ENCODE measurements at regions not wholly inside any gene's neighbourhood (a gene's known extent, or its start where the extent isn't known, plus 50 kb on each side); places are given as distances from the start of the nearest gene placed in this dataset.

GRCh38 chr7:20864221-20864620, 77.5 kb upstream of the SP8 start:
- TF ChIP-seq CTCF (IDR thresholded peaks at IDR 0.05) = no peak
- no peak for TF ChIP-seq POLR2A (IDR thresholded peaks at IDR 0.05)
- H3K4me3 ChIP-seq (ENCODE audit: low read depth, poor library complexity, severe bottlenecking) = no peak overlapping the region
- intact Hi-C loops (cut with DNase I; ENCODE audit: low total_unique reads) = no loop called here
- WGBS, 2 donors = 58 to 75% methylated on average over 3 of the region's 3 CpGs
- no peak for DNase-seq (ENCODE audit: low spot score in 2 of 2)

- WGBS, 2 donors = 72 to 74% methylated on average over 6 of the region's 6 CpGs
- DNase-seq (ENCODE audit: low spot score in 2 of 2) = no peak
- TF ChIP-seq CTCF (IDR thresholded peaks at IDR 0.05) (no peak), POLR2A (IDR thresholded peaks at IDR 0.05) (no peak)
- no peak overlapping the region for H3K4me3 ChIP-seq (ENCODE audit: low read depth, poor library complexity, severe bottlenecking)
- intact Hi-C loops (cut with DNase I; ENCODE audit: low total_unique reads) = no loop called here
Observed at GRCh38 chr7:20865684-20866083, 79.0 kb upstream of the SP8 start.

- no peak for DNase-seq (ENCODE audit: low spot score in 2 of 2)
- H3K4me3 ChIP-seq (ENCODE audit: low read depth, poor library complexity, severe bottlenecking) = no peak overlapping the region
- 64 to 67% methylated on average over 2 of the region's 2 CpGs for WGBS, 2 donors
- TF ChIP-seq POLR2A (IDR thresholded peaks at IDR 0.05) (no peak), CTCF (IDR thresholded peaks at IDR 0.05) (no peak)
- intact Hi-C loops (cut with DNase I; ENCODE audit: low total_unique reads) = no loop called here
Observed at GRCh38 chr7:20870977-20871376, 84.3 kb upstream of the SP8 start.

GRCh38 chr7:20892776-20893175, 106.1 kb upstream of the SP8 start:
- no peak overlapping the region for H3K4me3 ChIP-seq (ENCODE audit: low read depth, poor library complexity, severe bottlenecking)
- DNase-seq (ENCODE audit: low spot score in 2 of 2) = no peak
- no peak for TF ChIP-seq CTCF (IDR thresholded peaks at IDR 0.05)
- no peak for TF ChIP-seq POLR2A (IDR thresholded peaks at IDR 0.05)
- 42 to 61% methylated on average over 1 of the region's 1 CpG for WGBS, 2 donors
- intact Hi-C loops (cut with DNase I; ENCODE audit: low total_unique reads) = no loop called here

- no peak for DNase-seq (ENCODE audit: low spot score in 2 of 2)
- TF ChIP-seq CTCF (IDR thresholded peaks at IDR 0.05) (no peak), POLR2A (IDR thresholded peaks at IDR 0.05) (no peak)
- H3K4me3 ChIP-seq (ENCODE audit: low read depth, poor library complexity, severe bottlenecking) = no peak overlapping the region
- intact Hi-C loops (cut with DNase I; ENCODE audit: low total_unique reads) = no loop called here
Observed at GRCh38 chr7:20894806-20895205, 108.1 kb upstream of the SP8 start.

GRCh38 chr7:20895563-20895962, 108.9 kb upstream of the SP8 start:
- no peak overlapping the region for H3K4me3 ChIP-seq (ENCODE audit: low read depth, poor library complexity, severe bottlenecking)
- no peak for TF ChIP-seq CTCF (IDR thresholded peaks at IDR 0.05)
- TF ChIP-seq POLR2A (IDR thresholded peaks at IDR 0.05) = no peak
- intact Hi-C loops (cut with DNase I; ENCODE audit: low total_unique reads) = no loop called here
- 66 to 67% methylated on average over 5 of the region's 5 CpGs for WGBS, 2 donors
- no peak for DNase-seq (ENCODE audit: low spot score in 2 of 2)

All from lower leg skin (tissue), 4 donors.